Stimulated activated naive CD4-positive, alpha-beta T cell treated with Interleukin-2 at 50 U/mL for 16 hours (primary cell): ENCODE measurements at regions not wholly inside any gene's neighbourhood (a gene's known extent, or its start where the extent isn't known, plus 50 kb on each side); places are given as distances from the start of the nearest gene placed in this dataset.

Source experiments
- DNase-seq: peaks from one replicate; lab custom pipeline; 2025; lab: John Stamatoyannopoulos, UW

- DNase-seq, result no peak
These were observed 173.0 kb upstream of the GATA6 start for GRCh38 chr18:21996351-21996826.

DNA sequence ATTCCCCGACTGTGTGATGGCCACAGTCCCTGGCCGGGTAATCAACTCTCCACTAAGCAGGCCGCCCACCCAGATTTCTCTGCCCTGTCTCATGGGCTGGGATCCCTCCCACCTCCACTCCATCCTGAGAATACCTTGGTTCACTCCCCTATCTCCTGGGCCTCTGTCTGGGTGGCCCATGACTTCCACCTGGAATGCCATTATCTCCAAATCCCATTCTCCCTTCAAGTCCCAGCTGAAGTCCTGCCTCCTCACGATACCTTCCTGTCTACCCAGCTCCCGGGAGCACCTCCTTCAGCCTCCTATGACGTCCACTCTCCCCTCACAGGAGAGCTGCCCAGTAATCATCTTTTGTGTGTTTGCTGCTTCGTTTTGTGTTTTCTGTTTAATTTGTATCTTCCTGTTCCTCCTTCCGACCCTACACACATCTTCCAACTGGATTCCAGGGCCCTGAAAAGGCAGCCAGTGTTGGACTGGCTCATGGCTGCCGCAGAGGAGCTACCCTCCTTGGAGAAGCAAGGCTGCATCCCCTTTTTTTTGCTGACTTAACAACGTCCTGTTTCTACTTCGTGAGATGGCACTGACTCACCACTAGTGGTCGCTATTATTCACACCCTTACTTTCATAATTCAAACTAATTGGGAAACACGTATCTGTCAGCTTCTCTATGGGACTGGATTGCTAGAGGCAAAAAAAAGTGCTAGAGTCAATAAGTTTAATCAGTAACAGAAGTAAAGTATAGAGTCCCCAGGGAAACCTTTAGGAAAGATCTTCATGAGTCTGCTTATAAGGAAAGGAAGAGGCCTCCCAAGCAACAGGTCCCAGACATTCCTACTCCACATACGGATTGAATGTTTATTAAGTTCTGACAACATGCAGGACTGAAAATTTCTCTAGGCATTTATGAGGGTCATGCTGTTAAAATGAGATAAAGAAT lies 171.9 kb upstream of the GATA6 start:
- no peak for DNase-seq

- no peak for DNase-seq
These were observed 170.9 kb upstream of the GATA6 start for GRCh38 chr18:21998486-21998885.

DNA sequence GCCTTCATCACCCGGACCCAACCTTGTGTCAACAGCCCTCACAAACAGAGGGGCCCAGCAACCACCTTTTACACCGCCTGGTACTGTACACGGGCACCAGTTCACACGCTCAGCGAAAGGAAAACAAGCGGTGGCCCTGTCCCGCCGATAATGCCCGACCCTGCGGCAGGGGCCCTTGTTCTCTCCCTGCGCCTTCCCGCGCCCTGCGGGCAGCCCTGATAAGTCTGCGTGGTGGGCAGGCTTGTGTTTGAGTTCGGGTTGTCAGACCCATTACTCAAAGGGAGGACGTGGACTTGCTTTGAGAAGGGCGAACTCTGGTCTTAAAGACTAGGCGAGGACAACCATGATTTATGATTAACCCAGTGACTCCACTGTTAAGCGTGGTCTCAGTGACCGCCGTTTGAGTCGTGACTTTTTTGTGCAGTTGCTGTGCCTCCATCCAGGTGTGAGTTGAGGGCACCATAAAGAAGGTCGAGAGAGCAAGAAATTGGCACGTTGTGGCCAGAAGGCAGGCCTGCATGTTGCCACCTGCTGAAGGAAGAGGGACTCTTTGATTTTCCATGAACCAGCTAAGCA lies 167.4 kb upstream of the GATA6 start:
- no peak for DNase-seq

DNA sequence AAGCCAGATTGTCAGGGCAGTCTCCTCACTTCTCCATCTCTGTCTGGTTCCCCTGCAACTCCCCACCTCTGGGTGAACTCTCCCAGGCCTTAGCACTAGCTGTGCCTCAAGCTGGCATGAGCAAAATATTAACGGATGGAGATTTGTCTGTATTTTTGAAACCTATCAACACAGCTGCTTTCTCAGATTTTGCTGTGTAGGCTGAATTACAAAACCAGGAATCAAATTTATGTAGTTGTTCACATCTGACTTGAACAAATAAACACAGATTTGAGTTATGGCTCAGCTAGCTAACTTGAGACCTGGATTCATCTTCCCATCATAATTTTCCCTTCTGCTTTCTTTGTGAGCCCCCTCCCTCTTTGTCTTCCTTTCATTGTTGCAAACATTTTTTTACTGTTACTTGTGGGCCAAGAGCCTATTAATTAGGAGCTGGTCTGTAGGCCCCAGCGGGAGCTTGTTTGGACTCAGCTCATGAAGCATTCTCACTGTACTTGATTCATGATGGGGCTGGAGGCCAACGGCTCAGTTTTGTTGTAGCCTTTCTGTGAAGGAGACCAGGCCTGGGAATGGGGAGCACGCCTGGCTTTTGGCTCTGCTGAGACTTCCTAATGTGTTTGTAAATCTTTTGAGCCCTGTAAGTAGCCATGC lies 164.1 kb upstream of the GATA6 start:
- DNase-seq, result no peak

DNA sequence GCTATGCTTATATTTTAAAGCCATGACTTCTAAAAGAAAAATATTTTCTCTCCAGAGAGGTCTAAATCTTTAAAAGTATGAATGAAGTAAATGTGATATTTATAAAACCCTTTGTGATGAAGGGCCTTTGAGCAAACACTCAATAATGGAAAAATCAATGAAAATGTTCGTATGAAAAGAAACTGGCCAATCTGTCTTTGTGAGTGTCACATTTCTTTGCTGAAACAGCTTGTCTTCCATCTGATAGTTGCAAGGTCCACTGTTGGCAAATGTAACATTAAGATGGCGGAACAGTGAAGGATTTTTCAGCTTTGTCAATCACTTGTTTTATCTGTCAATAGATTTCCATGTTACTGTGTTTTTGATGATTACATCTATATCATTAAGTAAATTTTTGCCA lies 162.9 kb upstream of the GATA6 start:
- DNase-seq, result no peak

DNA sequence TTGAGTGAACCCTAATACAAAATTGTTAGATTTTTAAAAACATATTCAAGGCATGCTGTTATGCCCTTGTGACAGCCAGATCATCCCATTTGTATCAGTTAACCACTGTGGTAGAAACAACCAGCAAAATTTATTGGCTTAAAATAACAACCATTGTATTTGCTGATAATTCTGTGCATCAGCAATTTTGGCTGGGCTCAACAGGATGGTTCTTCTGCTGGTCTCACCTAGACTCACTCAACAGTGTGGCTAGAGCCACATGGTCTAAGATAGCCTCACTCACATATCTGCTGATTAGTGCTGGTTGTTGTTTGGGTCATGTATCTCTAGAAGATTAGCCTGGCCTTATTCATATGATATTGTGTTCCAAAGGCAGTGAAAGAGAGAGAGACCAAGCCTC lies 160.1 kb upstream of the GATA6 start:
- no peak for DNase-seq

DNA sequence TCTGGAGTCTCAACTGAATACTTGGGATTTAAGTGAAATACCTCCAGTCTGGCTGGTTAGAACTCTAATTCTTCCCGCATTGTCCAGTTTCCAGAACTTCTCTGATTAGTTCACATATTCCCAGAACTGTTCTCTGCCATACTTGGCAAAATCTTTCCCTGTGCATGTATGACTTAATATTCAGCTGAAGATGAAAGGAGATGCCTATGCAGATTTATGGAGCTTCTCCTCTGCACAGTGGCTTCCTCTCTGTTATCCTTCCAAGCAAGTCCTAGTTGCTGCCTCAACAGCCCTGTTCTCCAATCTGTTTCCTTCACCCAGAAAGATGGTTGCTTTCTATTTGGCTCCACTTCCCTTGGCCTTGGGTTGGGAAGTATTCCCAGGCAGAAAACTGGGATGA lies 155.4 kb upstream of the GATA6 start:
- DNase-seq, result no peak

GRCh38 chr18:22015156-22015555 lies 154.2 kb upstream of the GATA6 start:
- DNase-seq, result no peak

- DNase-seq, result no peak
These were observed 151.0 kb upstream of the GATA6 start for GRCh38 chr18:22018366-22018765.

- no peak for DNase-seq
These were observed 150.2 kb upstream of the GATA6 start for GRCh38 chr18:22019193-22019592.

- no peak for DNase-seq
These were observed 149.1 kb upstream of the GATA6 start for GRCh38 chr18:22020127-22020866.

DNA sequence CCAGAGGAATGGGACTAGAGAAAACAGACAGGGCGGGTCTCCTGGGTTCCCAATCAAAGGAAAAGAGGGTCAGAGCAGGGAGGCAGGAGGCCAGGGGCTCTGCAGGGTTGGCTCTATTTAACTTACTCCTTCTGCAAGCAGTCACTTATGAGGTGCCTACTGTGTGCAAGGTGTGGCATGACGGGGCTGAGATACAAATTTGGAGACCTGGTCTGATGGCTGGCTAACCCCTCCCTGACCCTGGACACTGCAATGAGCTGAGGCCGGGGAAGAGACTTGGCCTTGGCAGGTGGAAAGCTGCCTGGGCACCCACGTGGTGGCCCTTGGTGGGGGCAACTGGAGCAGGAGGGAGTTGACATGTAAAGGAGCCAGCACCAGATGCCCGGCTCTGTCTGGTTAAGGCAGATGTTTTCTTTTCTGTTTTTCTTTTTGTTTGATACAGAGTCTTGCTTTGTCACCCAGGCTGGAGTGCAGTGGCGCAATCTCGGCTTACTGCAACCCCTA lies 148.5 kb upstream of the GATA6 start:
- no peak for DNase-seq

DNA sequence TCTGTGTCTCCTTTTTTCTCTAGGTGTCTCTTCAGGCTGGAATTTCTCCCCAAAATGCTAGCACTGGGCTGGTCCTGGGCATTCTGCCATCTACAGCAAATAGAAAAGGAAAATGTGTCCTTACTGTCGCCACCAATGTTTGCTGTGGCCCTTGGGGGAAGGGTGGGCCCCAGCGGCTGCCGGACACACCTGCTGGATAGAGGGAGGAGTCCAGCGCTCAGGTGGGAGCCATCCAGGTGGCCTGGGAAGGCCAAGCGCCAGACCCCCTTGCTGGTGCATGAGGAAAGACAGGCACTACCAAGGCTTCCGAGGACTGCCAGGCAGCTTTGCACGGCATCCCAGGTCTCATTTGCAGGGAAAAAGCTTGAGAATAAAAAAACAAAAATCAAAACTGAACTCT lies 147.7 kb upstream of the GATA6 start:
- DNase-seq, result no peak

DNA sequence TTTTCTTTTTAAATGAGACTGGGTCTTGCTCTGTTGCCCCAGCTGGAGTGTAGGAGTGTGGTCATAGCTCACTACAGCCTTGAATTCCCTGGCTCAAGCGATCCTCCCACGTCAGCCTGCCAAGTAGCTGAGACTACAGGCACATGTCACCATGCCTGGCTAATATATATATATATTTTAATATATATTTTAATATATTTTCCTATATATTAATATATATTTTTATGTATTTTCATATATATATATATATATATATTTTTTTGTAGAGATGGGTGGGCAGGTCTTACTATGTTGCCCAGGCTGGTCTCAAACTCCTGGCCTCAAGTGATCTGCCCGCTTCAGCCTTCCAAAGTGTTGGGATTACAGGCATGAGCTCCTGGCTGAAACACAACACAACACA lies 144.5 kb upstream of the GATA6 start:
- DNase-seq, result no peak

DNA sequence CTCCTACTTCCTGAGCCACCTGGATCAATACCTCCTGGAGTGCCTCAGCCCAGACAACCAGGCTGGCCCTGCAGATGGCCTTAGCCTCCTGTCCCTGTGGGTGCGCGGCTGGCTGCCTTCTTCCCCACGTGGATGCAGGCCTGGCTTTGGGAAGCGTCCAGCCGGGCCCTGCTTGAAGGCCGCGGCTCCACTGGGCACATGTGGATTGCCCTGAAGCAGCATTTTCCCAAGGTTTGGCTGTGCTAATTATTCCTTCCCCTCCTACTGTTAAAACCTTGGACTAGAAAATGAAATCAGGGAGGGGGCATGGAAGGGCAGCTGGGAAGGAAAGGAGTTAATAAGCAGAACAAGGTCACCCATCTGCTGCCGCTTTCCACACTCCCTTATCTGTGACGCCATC lies 143.0 kb upstream of the GATA6 start:
- no peak for DNase-seq

GRCh38 chr18:22026889-22027288 lies 142.5 kb upstream of the GATA6 start:
- DNase-seq, result no peak

GRCh38 chr18:22031611-22032010 lies 137.8 kb upstream of the GATA6 start:
- no peak for DNase-seq

GRCh38 chr18:22032392-22032961 lies 136.9 kb upstream of the GATA6 start:
- DNase-seq, result no peak

- no peak for DNase-seq
These were observed 136.3 kb upstream of the GATA6 start for GRCh38 chr18:22033085-22033484.

GRCh38 chr18:22034276-22034675 lies 135.1 kb upstream of the GATA6 start:
- DNase-seq, result no peak

GRCh38 chr18:22040533-22040932 lies 128.9 kb upstream of the GATA6 start:
- no peak for DNase-seq
